CD4-positive, alpha-beta T cell (primary cell): ENCODE measurements at regions not wholly inside any gene's neighbourhood (a gene's known extent, or its start where the extent isn't known, plus 50 kb on each side); places are given as distances from the start of the nearest gene placed in this dataset.

Experiments used
- ATAC-seq: fragments of 200-7000 bp; cut with Tn5 transposase; one replicate; pipeline ENCODE4 v1.10.0; 2022; ENCODE audit warnings: mild to moderate bottlenecking; ENCODE audit not compliant: poor library complexity
- CTCF ChIA-PET: fragments of 350-600 bp; sonication (Branson Sonifier 250); formaldehyde crosslinking; loops from one replicate; lab custom pipeline; 2021; ENCODE audit warnings: antibody characterized with exemption, inconsistent platforms; lab: Charles Lee
- POLR2A ChIA-PET: fragments of 350-600 bp; sonication (Branson Sonifier 250); formaldehyde crosslinking; loops from one replicate; lab custom pipeline; 2021; ENCODE audit warnings: antibody characterized with exemption, inconsistent platforms; lab: Charles Lee
- DNase-seq, 14 experiments: peaks; one replicate each; pipeline ENCODE4 v3.0.0-alpha.2; 2013 to 2020; ENCODE audit warnings: mixed read lengths in 2 of 14
- H3K27ac ChIP-seq, 2 donors: one replicate each; pipeline versions ENCODE4 v1.5.1 to v1.7.0; 2013; ENCODE audit warnings: low read length in 2 of 2, low read depth in 1 of 2, mild to moderate bottlenecking in 1 of 2
- H3K27me3 ChIP-seq, 2 experiments: 1 replicate in 1 of 2; 2 replicates in 1 of 2; pipeline versions ENCODE4 v1.6.1 to v1.7.0; 2013; ENCODE audit warnings: low read length in 2 of 2, control low read depth in 1 of 2, mild to moderate bottlenecking in 1 of 2, moderate library complexity in 1 of 2; ENCODE audit not compliant: insufficient read depth in 2 of 2, control insufficient read depth in 1 of 2
- H3K36me3 ChIP-seq: one replicate; pipeline ENCODE4 v1.6.1; 2013; ENCODE audit warnings: low read length, control low read depth; ENCODE audit not compliant: insufficient read depth
- H3K4me1 ChIP-seq: one replicate; pipeline ENCODE4 v1.6.1; 2013; ENCODE audit warnings: low read length, control low read depth; ENCODE audit not compliant: insufficient read depth
- H3K4me3 ChIP-seq: one replicate; pipeline ENCODE4 v1.5.1; 2013; ENCODE audit warnings: mild to moderate bottlenecking, low read length, moderate library complexity
- H3K9me3 ChIP-seq, 2 experiments: 1 replicate in 1 of 2; 2 replicates in 1 of 2; pipeline versions ENCODE4 v1.6.1 to v1.7.0; 2013; ENCODE audit warnings: low read length in 2 of 2, mild to moderate bottlenecking in 2 of 2, control low read depth in 1 of 2, moderate library complexity in 1 of 2; ENCODE audit not compliant: control insufficient read depth in 1 of 2, insufficient read depth in 1 of 2
- H3K27ac Mint-ChIP-seq: one replicate; pipeline ENCODE4 v1.8.0; 2020; ENCODE audit warnings: mixed read lengths
- H3K27me3 Mint-ChIP-seq: one replicate; pipeline ENCODE4 v1.8.0; 2021; ENCODE audit warnings: mixed read lengths
- H3K36me3 Mint-ChIP-seq: one replicate; pipeline ENCODE4 v1.8.0; 2021; ENCODE audit warnings: low read depth, mixed read lengths
- H3K4me1 Mint-ChIP-seq: one replicate; pipeline ENCODE4 v1.8.0; 2021; ENCODE audit warnings: low read depth, mixed read lengths
- H3K4me3 Mint-ChIP-seq: one replicate; pipeline ENCODE4 v1.8.0; 2020; ENCODE audit warnings: mild to moderate bottlenecking, mixed read lengths
- H3K9me3 Mint-ChIP-seq: one replicate; pipeline ENCODE4 v1.8.0; 2020; ENCODE audit warnings: mixed read lengths
- intact Hi-C, 2 experiments: fragments of 100-400 bp; cut with DNase I in 1 of 2; cut with micrococcal nuclease in 1 of 2; formaldehyde crosslinking; loops; one replicate each; pipeline versions ENCODE4 v1.15.1 to v1.9.0; 2023 to 2025; cut with DNase I, micrococcal nuclease
- TF ChIP-seq, protein P1 (sequence below): fragments of 200-600 bp; IDR thresholded peaks from one replicate; pipeline ENCODE4 v1.8.0; 2022; ENCODE audit warnings: antibody characterized with exemption, mild to moderate bottlenecking

DNA sequence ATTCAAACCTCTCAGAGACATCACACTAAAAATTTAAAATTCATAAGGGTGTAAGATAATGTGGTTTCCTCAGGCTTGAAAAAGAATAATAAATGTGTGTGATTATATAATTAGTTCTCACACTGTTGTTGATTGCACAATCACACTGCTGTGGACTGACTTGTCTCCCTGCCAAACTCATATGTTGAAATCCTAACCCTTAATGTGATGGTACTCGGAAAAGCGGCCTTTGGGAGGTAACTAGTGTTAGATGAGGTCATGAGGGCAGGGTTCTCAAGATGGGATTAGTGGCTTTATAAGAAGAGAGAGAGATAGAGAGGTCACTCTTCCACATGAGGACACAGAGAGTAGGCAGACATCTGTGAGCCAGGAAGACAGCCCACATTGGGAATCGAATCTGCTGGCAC lies 128.5 kb upstream of the COL1A2 start:
- peaks cover 3% of the 10 kb centered on the region for H3K9me3 Mint-ChIP-seq

DNA sequence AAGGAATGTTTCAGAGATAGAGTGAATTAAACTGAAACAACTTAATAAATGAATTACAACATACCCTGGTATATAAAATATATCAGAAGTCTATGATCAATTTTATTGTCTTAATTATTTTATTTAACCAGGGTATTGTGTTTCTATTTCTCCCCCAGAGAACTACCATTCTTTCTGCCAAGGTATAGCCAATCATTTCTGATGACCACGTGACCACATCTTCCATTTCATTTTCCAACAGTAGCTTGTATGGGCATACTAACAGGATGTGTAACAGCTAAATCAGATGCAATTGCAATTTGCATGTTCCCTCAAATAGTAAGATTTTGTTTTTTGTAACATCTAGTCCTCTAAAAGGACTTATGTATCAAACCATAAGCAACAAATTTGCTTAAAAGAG lies 123.9 kb upstream of the COL1A2 start:
- H3K27ac ChIP-seq = no peak overlapping the region
- H3K36me3 Mint-ChIP-seq = no peaks in the 10 kb centered on the region
- no peaks in the 10 kb centered on the region for H3K36me3 ChIP-seq
- H3K9me3 ChIP-seq = no peaks in the 10 kb centered on the region
- intact Hi-C loops = no loop called here
- H3K27me3 Mint-ChIP-seq = peaks cover 14% of the 10 kb centered on the region
- H3K27ac Mint-ChIP-seq = no peak overlapping the region
- H3K4me1 Mint-ChIP-seq = no peaks in the 10 kb centered on the region
- H3K27me3 ChIP-seq = no peaks in the 10 kb centered on the region
- no peak overlapping the region for H3K4me3 ChIP-seq
- POLR2A ChIA-PET = no interaction called here
- H3K4me1 ChIP-seq = no peaks in the 10 kb centered on the region
- CTCF ChIA-PET = no interaction called here
- TF ChIP-seq, protein P1, sequence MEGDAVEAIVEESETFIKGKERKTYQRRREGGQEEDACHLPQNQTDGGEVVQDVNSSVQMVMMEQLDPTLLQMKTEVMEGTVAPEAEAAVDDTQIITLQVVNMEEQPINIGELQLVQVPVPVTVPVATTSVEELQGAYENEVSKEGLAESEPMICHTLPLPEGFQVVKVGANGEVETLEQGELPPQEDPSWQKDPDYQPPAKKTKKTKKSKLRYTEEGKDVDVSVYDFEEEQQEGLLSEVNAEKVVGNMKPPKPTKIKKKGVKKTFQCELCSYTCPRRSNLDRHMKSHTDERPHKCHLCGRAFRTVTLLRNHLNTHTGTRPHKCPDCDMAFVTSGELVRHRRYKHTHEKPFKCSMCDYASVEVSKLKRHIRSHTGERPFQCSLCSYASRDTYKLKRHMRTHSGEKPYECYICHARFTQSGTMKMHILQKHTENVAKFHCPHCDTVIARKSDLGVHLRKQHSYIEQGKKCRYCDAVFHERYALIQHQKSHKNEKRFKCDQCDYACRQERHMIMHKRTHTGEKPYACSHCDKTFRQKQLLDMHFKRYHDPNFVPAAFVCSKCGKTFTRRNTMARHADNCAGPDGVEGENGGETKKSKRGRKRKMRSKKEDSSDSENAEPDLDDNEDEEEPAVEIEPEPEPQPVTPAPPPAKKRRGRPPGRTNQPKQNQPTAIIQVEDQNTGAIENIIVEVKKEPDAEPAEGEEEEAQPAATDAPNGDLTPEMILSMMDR = no peak
- peaks cover 3% of the 10 kb centered on the region for H3K9me3 Mint-ChIP-seq
- no peak for DNase-seq
- no peak for ATAC-seq
- H3K4me3 Mint-ChIP-seq = no peak overlapping the region

More for the DNA sequence above, 128.5 kb upstream of the COL1A2 start:
- intact Hi-C loops = no loop called here
- ChIA-PET POLR2A (no interaction called here), CTCF (no interaction called here)
- no peaks in the 10 kb centered on the region for H3K9me3 ChIP-seq
- DNase-seq (no peak), ATAC-seq (no peak)
- no peak overlapping the region for H3K27ac Mint-ChIP-seq
- H3K36me3 Mint-ChIP-seq = no peaks in the 10 kb centered on the region
- no peak overlapping the region for H3K4me3 ChIP-seq
- H3K27me3 Mint-ChIP-seq = peaks cover 12% of the 10 kb centered on the region
- H3K27ac ChIP-seq = no peak overlapping the region
- TF ChIP-seq, protein P1 = no peak
- H3K36me3 ChIP-seq = no peaks in the 10 kb centered on the region
- no peaks in the 10 kb centered on the region for H3K4me1 Mint-ChIP-seq
- H3K27me3 ChIP-seq = no peaks in the 10 kb centered on the region
- H3K4me3 Mint-ChIP-seq = no peak overlapping the region
- H3K4me1 ChIP-seq = no peaks in the 10 kb centered on the region

DNA sequence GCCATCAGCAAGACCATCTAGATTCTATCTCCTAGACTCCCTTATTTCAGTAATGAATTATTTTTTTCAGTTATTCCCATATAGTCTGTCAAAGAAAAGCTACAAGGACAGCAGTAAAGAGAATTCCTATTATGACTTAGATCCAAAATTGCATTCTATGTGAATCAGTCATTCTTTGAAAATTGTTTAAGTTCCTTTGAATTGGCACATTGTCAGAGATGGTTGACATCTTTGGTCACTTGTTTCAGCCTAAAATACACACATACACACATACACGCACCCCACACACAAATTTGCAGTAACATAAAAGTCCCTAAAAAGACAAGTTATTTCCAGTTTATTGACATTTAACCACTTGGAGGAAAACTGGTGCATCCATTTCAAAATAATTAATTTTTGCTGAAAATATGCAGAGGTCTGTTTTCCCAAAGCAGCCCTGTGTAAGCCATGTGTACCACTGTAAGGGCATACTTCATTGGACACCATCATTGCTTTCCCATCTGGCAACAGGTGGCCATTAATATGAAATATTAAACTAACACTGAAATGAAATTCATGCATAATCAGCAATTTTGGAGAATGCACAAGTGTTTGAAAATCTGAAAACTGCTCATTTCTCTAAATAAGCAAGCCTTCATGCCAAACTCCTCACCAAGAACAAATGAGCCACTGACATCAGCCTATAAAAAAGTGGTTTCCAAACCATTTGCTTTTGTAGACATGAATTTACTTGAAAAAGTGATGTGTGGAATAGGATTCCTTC lies 121.7 kb upstream of the COL1A2 start:
- Mint-ChIP-seq H3K4me1 (no peaks in the 10 kb centered on the region), H3K9me3 (peaks cover 3% of the 10 kb centered on the region), H3K27ac (no peak overlapping the region), H3K27me3 (peaks cover 24% of the 10 kb centered on the region), H3K36me3 (no peaks in the 10 kb centered on the region), H3K4me3 (no peak overlapping the region)
- no peak overlapping the region for H3K4me3 ChIP-seq
- no peak overlapping the region for H3K27ac ChIP-seq
- no peak for ATAC-seq
- H3K36me3 ChIP-seq = no peaks in the 10 kb centered on the region
- TF ChIP-seq, protein P1 = no peak
- intact Hi-C loops = no loop called here
- no peaks in the 10 kb centered on the region for H3K9me3 ChIP-seq
- H3K4me1 ChIP-seq = no peaks in the 10 kb centered on the region
- no peak for DNase-seq
- no peaks in the 10 kb centered on the region for H3K27me3 ChIP-seq
- ChIA-PET CTCF (no interaction called here), POLR2A (no interaction called here)
